BJ (cell line): ENCODE measurements at regions not wholly inside any gene's neighbourhood (a gene's known extent, or its start where the extent isn't known, plus 50 kb on each side); places are given as distances from the start of the nearest gene placed in this dataset.

Experiments used
- CTCF ChIA-PET: fragments of 350-600 bp; formaldehyde crosslinking; extraction: SDS; loops from one replicate; lab custom pipeline; 2021; ENCODE audit warnings: antibody characterized with exemption, inconsistent platforms; lab: Yijun Ruan, JAX
- POLR2A ChIA-PET: fragments of 300-600 bp; sonication (Branson Sonifier 250); formaldehyde crosslinking; extraction: SDS; loops from one replicate; lab custom pipeline; 2021; ENCODE audit warnings: antibody characterized with exemption; lab: Charles Lee
- DNase-seq: peaks from one replicate; pipeline ENCODE4 v3.0.0-alpha.2; 2011; ENCODE audit warnings: low read depth
- H3K27me3 ChIP-seq: 2 replicates; pipeline ENCODE4 v1.6.0; 2011; ENCODE audit warnings: low read length; ENCODE audit not compliant: control insufficient read depth, insufficient read depth
- H3K36me3 ChIP-seq: 2 replicates; pipeline ENCODE4 v1.5.1; 2011; ENCODE audit warnings: low read length; ENCODE audit not compliant: control insufficient read depth, insufficient read depth
- H3K4me3 ChIP-seq: 2 replicates; pipeline ENCODE4 v1.5.1; 2011; ENCODE audit warnings: low read depth, mild to moderate bottlenecking, control low read depth, low read length
- CTCF ChIP-seq: IDR thresholded peaks from 2 replicates; pipeline ENCODE4 v1.5.1; 2011; ENCODE audit warnings: low read depth, mild to moderate bottlenecking, control low read depth, inconsistent platforms, low read length, moderate library complexity; ENCODE audit not compliant: insufficient read depth

GRCh38 chr13:47168618-47169017, 271.8 kb upstream of the HTR2A start:
- Histone ChIP-seq H3K36me3 (no peaks in the 10 kb centered on the region), H3K4me3 (no peak overlapping the region), H3K27me3 (no peaks in the 10 kb centered on the region)
- TF ChIP-seq CTCF = no peak
- ChIA-PET CTCF (no interaction called here), POLR2A (no interaction called here)
- DNase-seq = no peak

DNA sequence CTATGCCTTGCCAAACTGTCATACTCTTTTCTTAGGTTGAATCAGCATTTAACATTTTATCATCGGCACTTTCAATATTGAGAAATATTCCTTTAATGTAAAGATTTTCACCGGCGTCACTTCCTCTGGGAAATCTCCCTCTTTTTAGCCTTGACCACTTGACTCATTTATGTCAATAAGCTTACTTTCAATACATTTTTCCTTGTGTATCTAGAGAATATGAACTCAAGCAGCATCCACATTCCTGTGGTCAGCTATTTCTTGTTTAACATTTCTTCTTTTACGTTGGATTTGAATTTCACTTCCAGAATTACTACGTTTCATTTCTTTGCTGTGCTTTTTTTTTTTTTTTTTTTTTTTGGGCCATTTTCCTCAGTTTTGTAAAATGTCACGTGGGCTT, 271.2 kb upstream of the HTR2A start:
- no peak for TF ChIP-seq CTCF
- H3K4me3 ChIP-seq = no peak overlapping the region
- no peaks in the 10 kb centered on the region for H3K36me3 ChIP-seq
- POLR2A ChIA-PET = interaction anchor here (0.7 kb wide), 1 partner anchor 281 kb away, joined by 17 read pairs; no protein-coding TSS in a partner anchor
- no peaks in the 10 kb centered on the region for H3K27me3 ChIP-seq
- CTCF ChIA-PET = no interaction called here
- no peak for DNase-seq

DNA sequence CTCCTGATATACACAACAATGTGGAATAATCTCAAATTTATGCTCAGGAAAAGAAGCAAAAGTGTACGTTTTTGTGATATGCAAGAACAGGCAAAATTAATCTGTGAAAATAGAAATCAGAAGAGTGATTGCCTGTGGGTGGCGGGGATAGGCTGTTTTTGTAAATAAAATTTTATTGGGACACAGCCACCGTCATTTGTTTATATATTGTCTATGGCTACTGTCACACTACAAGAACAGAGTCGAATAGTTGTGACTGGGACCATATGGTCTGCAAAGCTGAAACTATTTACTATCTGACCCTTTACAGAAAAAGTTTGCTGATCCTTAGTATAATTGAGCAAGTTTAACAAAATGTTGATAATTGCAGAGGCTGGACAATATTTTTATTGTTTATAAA, 269.5 kb upstream of the HTR2A start:
- POLR2A ChIA-PET = no interaction called here
- Histone ChIP-seq H3K4me3 (no peak overlapping the region), H3K27me3 (no peaks in the 10 kb centered on the region), H3K36me3 (no peaks in the 10 kb centered on the region)
- CTCF ChIA-PET = no interaction called here
- no peak for DNase-seq
- no peak for TF ChIP-seq CTCF

DNA sequence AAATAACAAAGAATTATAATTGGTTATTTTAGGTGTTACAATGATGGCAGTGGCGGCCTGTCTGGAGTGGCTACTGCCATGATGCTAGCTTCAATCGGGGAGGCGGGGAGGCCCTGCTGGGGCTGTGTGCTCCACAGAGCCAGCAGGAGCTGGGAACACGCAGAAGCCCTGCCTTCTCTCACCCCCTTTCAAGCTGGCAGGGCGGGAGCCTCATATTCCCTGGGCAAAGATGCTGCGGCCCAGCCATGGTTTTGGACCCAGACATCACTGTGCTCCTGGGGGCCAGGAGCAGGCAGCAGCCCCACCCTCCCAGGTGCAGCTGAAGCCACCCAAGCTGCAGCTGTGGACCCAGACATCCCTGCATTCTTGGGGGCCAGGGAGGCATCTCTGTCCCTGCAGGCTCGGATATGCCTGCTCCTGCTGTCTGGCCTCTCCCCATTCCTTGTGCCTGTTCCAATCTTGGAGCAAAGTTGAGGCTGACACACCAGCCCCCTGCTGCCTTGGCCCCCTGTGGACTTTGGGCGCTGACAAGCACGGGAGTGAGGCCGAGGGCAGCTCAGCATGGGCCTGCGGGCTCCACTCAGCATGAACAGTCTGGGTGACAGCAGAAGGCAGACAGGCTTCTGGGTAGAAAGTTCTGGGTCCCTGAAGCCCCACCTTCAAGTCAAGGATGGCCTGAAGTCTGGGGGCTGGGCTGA, 263.1 kb upstream of the HTR2A start:
- CTCF ChIA-PET = interaction anchor here (0.7 kb wide), 1 partner anchor 13 kb away, joined by 3 read pairs; no protein-coding TSS in a partner anchor
- no peaks in the 10 kb centered on the region for H3K36me3 ChIP-seq
- TF ChIP-seq CTCF = no peak
- no peak for DNase-seq
- no peaks in the 10 kb centered on the region for H3K27me3 ChIP-seq
- H3K4me3 ChIP-seq = no peak overlapping the region
- POLR2A ChIA-PET = no interaction called here

GRCh38 chr13:47158593-47158992, 261.7 kb upstream of the HTR2A start:
- TF ChIP-seq CTCF = no peak
- no peak for DNase-seq
- H3K27me3 ChIP-seq = no peaks in the 10 kb centered on the region
- CTCF ChIA-PET = no interaction called here
- H3K4me3 ChIP-seq = no peak overlapping the region
- POLR2A ChIA-PET = no interaction called here
- H3K36me3 ChIP-seq = no peaks in the 10 kb centered on the region
